ENCODE measurements at regions not wholly inside any gene's neighbourhood (a gene's known extent, or its start where the extent isn't known, plus 50 kb on each side); places are given as distances from the start of the nearest gene placed in this dataset.

GRCh38 chr10:65796472-65796871 is 1129.4 kb upstream of the LRRTM3 start:
- ATAC-seq, result no peak
- no peak for TF ChIP-seq PATZ1 (CRISPR knock-in tag; IDR thresholded peaks at IDR 0.05; ENCODE audit: borderline replicate concordance)
- no peak for TF ChIP-seq ZC3H10 (CRISPR knock-in tag; IDR thresholded peaks at IDR 0.05)
- TF ChIP-seq SNAI2 (CRISPR knock-in tag; IDR thresholded peaks at IDR 0.05), result no peak
- no peak for TF ChIP-seq PPARA (CRISPR knock-in tag; IDR thresholded peaks at IDR 0.05; ENCODE audit: borderline replicate concordance)
- no peak for TF ChIP-seq TSHZ2 (CRISPR knock-in tag; IDR thresholded peaks at IDR 0.05)
- no peak for TF ChIP-seq ZFP3 (CRISPR knock-in tag; IDR thresholded peaks at IDR 0.05)
- no peak for TF ChIP-seq BACH2 (CRISPR knock-in tag; IDR thresholded peaks at IDR 0.05; ENCODE audit: borderline replicate concordance)
- TF ChIP-seq POU6F1 (CRISPR knock-in tag; IDR thresholded peaks at IDR 0.05; ENCODE audit: borderline replicate concordance, low read depth), result no peak
- no peak for TF ChIP-seq ESRRG (CRISPR knock-in tag; IDR thresholded peaks at IDR 0.05)
- no peak for TF ChIP-seq ZNF565 (CRISPR knock-in tag; conservative IDR thresholded peaks at IDR 0.05; ENCODE audit: low read depth)

GRCh38 chr10:65798133-65798532 is 1127.7 kb upstream of the LRRTM3 start:
- TF ChIP-seq ZC3H10 (CRISPR knock-in tag; IDR thresholded peaks at IDR 0.05), result no peak
- no peak for ATAC-seq

GRCh38 chr10:65802391-65802790 is 1123.4 kb upstream of the LRRTM3 start:
- no peak for ATAC-seq
- no peak for TF ChIP-seq PPARA (CRISPR knock-in tag; IDR thresholded peaks at IDR 0.05; ENCODE audit: borderline replicate concordance)
- TF ChIP-seq ZNF70 (CRISPR knock-in tag; IDR thresholded peaks at IDR 0.05), result no peak
- TF ChIP-seq CSDC2 (CRISPR knock-in tag; IDR thresholded peaks at IDR 0.05), result no peak
- TF ChIP-seq SNAI2 (CRISPR knock-in tag; IDR thresholded peaks at IDR 0.05), result no peak
- TF ChIP-seq CSRNP3 (CRISPR knock-in tag; IDR thresholded peaks at IDR 0.05), result no peak
- TF ChIP-seq ZC3H10 (CRISPR knock-in tag; IDR thresholded peaks at IDR 0.05), result no peak
- no peak for TF ChIP-seq OSR1 (CRISPR knock-in tag; IDR thresholded peaks at IDR 0.05)
- TF ChIP-seq POU6F1 (CRISPR knock-in tag; IDR thresholded peaks at IDR 0.05; ENCODE audit: borderline replicate concordance, low read depth), result no peak
- no peak for TF ChIP-seq TOX (CRISPR knock-in tag; IDR thresholded peaks at IDR 0.05; ENCODE audit: borderline replicate concordance)
- TF ChIP-seq ZNF565 (CRISPR knock-in tag; conservative IDR thresholded peaks at IDR 0.05; ENCODE audit: low read depth), result no peak
- TF ChIP-seq TCF4 (CRISPR knock-in tag; IDR thresholded peaks at IDR 0.05; ENCODE audit: borderline replicate concordance), result no peak
- no peak for TF ChIP-seq PATZ1 (CRISPR knock-in tag; IDR thresholded peaks at IDR 0.05; ENCODE audit: borderline replicate concordance)
- TF ChIP-seq RARB (CRISPR knock-in tag; IDR thresholded peaks at IDR 0.05), result no peak
- TF ChIP-seq ARNTL (CRISPR knock-in tag; IDR thresholded peaks at IDR 0.05; ENCODE audit: borderline replicate concordance, low read depth), result no peak
- TF ChIP-seq BACH2 (CRISPR knock-in tag; IDR thresholded peaks at IDR 0.05; ENCODE audit: borderline replicate concordance), result no peak
